ENCODE measurements at regions not wholly inside any gene's neighbourhood (a gene's known extent, or its start where the extent isn't known, plus 50 kb on each side); places are given as distances from the start of the nearest gene placed in this dataset.

GRCh38 chrX:113892891-113893290, 691.0 kb upstream of the HTR2C start:
- no peak for DNase-seq

- no peak for DNase-seq
Observed at GRCh38 chrX:113892401-113892800, 691.5 kb upstream of the HTR2C start.

- DNase-seq, result no peak
Observed at GRCh38 chrX:113873056-113873455, 710.8 kb upstream of the HTR2C start.

- DNase-seq, result no peak
Observed at GRCh38 chrX:113868711-113869110, 715.2 kb upstream of the HTR2C start.

DNA sequence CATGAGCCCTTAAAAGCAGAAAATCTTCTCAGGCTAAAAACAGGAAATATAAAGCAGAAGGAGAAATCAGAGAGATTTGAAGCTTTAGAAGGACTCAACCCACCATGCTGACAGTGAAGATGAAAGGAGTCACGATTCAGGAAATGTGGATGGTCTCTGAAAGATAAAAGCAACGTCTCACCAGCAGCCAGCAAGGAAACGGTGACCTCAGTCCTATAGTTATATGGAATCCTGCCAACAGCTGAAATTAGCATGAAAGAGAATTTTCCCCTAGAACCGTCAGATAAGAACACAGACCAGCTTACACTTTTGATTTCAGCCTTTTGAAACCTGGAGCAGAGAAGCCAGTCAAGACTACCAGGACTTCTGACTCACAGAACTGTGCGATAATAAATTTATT, 715.7 kb upstream of the HTR2C start:
- peak in 1 of 2 donors; percentile 0 for DNase-seq

GRCh38 chrX:113849408-113849807, 734.5 kb upstream of the HTR2C start:
- no peak for DNase-seq

DNA sequence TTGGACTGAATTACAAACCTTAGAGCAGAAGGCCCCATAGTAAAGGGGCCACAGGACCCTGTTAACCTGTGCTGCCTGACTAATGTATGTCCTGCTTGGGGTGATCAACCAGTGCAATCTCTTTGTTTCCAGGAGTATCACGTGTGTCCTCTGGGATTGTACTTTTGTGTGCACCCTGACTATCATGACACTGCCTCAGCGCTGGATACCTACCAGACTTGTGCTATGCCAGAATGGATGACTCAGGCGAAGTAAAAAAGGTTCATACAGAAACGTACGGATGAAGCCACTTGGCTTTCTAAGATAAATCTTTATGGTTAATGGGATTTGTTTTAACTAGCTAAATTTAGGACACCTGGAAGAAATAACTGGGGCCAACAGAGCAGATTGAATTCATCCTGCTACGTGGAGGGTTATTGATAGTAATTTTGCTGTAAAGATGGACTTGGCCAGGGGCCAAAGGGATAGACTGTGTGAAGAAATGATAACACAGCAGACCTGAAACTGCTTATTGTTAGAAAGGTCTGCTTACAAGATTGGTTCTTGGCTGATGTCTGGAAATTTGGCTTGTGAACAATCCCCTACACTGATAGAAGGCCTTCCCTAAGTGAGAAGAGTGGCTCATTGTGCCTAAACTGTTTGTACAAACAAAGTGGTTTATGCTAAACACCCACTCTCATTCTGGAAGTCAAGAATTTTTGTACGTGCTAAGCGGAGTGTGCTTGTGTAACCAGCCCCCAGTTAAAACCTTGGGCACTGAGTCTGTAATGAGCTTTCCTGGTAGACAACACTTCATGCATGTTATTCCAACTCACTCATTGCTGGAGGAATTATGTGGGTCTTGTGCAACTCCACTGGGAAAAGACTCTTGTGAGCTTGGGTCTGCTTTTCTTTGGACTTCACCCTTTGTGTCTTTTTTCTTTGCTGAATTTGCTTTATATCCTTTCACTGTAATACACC, 750.5 kb upstream of the HTR2C start:
- no peak for DNase-seq

- no peak for DNase-seq
Observed at GRCh38 chrX:113828470-113828869, 755.4 kb upstream of the HTR2C start.

DNA sequence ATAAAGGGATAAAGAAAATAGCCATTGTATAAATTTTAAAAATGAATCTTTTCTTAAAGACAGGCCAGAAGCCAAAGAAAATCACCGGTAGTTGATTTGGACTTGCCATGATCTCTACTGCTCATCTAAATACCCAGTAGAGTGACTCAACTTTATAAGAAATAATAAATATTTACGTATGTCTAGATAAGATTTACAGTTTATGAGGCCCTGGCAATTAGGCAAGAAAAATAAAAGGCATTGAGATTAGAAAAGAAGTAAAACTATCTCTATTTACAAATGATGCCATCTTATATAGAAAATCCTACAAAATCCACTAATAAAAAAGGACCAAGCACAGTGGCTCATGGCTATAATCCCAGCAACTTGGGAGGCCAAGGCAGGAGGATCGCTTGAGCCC, 765.5 kb upstream of the HTR2C start:
- DNase-seq, result no peak

GRCh38 chrX:113804819-113805218, 779.1 kb upstream of the HTR2C start:
- DNase-seq, result no peak

- no peak for DNase-seq
Observed at GRCh38 chrX:113804291-113804690, 779.6 kb upstream of the HTR2C start.

- DNase-seq, result no peak
Observed at GRCh38 chrX:113802837-113803236, 781.0 kb upstream of the HTR2C start.

GRCh38 chrX:113800955-113801354, 782.9 kb upstream of the HTR2C start:
- no peak for DNase-seq

GRCh38 chrX:113793563-113793962, 790.3 kb upstream of the HTR2C start:
- no peak for DNase-seq

DNA sequence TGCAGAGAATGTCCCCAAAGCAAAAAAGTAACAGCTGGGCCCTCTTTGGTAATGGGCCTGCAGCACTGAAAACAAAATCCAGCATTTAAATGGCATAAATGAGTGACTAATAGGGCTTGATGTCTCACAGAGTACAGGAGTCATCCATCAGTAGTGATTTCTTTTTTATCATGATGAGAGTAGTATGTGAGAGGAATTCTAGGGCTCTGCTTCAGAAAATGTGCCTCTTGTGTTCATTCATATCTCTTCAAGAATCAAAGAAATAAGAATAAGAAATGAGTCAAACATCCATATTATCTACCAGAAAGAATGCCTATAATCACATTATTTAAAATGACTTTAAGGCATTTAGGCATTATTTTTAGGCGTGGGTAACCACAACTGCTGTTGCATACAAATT, 792.9 kb upstream of the HTR2C start:
- DNase-seq, result no peak

DNA sequence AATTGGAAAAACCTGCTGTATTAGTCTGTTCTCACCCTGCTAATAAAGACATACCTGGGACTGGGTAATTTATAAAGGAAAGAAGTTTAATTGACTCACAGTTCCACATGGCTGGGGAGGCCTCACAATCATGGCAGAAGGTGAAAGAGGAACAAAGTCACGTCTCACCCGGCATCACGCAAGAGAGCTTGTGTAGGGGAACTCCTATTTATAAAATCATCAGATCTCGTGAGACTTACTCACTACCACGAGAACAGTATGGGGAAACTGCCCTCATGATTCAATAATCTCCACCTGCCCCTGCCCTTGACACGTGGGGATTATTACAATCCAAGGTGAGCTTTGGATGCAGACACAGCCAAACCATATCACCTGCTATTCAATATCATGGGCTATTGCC, 799.1 kb upstream of the HTR2C start:
- peak in 1 of 2 donors; percentile 8 for DNase-seq

DNA sequence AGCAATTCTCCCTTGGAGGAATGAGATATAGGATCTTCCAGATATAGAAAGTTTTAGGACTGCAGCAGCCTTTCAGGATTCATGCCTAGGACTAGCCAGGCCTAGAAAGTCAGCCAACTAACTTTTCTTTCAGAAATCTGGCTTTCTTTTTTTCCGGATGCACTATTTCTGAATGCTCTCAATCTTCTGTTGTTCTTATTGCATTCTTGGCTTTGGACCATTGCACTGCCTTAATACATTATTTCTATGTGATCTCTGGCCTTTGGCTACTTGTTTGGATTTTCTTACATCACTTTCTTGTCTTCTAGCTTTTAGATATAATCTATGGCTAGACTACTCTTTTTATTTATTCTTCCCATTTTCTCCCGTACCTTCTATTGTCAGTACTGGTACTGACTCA, 813.1 kb upstream of the HTR2C start:
- DNase-seq, result no peak

DNA sequence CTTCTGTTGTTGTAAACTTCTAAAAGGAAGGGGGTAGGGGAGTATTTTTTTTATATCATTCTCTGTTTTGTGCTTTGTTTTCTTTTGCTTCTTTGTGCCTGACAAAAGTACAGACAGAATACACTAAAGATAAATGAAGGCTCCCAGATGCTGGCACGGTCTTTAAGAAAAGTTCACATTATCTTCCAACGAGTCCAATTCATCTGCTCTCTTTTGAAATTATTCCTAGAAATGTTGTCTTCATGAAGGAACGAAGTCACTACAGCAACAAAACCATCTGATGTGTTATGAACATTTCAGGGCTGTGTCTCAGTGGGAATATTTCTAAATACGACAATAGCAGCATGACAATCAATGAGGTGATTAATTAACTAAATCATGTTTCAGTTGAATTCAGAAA, 813.8 kb upstream of the HTR2C start:
- DNase-seq, result no peak

DNA sequence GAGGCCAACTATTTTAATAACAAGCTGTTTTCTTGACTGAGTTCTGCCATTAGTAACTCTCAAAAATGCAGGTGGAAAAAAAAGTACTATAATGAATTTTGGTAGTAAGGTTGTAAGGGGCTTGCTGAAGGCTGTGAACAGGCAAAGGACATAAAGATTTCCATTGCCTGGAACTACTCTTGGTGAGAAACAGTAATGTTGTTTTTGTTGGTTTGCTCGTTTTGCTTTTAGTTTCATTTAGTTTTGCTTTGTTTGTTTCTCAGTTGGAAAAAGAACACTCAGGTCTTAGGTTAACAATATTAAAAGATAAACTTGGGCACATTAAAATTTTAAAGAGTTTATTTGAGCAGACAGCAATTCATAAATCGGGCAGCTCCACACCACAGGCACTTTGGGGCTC, 824.5 kb upstream of the HTR2C start:
- no peak for DNase-seq

DNA sequence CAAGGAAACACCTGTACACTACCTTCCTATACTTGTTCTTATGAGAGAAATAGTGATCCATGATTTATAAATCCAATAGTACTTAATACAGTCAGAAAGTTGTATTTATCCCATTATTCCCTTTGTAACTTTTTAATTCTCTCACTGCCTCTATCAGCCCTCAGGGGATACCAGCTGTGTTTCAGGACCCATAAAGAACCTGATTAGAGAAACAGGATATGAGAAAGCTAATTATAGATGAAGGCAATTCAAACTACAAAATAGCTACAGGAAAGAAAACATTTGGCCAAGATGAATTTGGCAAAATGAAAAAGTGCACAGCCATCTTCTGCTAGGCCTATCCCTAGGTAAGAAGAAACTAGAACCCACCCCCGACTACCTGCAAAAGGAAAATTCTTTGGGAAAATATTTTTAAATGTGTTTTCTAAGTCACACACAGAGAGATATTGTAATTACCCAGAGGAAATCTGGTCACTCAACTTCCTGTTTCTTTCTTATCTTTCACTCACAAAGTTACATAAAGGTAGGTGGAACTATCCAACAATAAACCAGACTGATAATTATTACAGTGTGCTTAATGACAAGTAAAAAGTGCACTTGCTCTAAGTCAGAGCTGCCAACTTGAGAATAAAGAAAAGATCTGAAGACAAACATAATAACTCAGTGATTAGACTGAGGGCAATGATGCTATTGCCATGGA, 836.5 kb upstream of the HTR2C start:
- DNase-seq, result no peak

GRCh38 chrX:113743069-113743468, 840.8 kb upstream of the HTR2C start:
- no peak for DNase-seq

- no peak for DNase-seq
Observed at GRCh38 chrX:113741744-113742143, 842.1 kb upstream of the HTR2C start.

DNA sequence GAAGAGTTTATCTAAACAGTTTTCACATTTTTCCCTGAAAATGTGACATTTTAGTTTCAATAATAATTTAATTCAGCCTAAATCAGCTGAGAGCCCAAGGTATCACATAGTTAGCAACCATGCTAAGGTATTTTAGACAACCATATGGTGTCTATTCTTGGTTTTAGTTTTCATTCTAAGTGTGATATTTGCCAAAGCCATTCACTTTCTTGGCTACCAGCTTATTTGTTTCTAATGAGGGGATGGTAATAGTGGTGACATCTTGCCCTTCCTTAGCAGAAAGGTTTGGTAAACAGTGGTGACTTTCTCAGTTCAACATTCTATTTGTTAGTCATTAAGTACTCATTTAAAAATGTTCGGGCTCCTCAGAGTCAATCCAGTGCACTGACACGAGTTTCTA, 854.9 kb upstream of the HTR2C start:
- no peak for DNase-seq

- DNase-seq, result no peak
Observed at GRCh38 chrX:113726898-113727297, 857.0 kb upstream of the HTR2C start.
